Neural cell (in vitro differentiated cells): ENCODE measurements at regions not wholly inside any gene's neighbourhood (a gene's known extent, or its start where the extent isn't known, plus 50 kb on each side); places are given as distances from the start of the nearest gene placed in this dataset.

Experiments used
- H2AFZ ChIP-seq: fragments of 200-600, 300-800 bp; sonication (generic), shearing (Covaris generic); 2 replicates; pipeline ENCODE4 v1.6.0; 2014; ENCODE audit warnings: low read depth, mild to moderate bottlenecking, antibody characterized with exemption, low read length, moderate library complexity
- H3F3A ChIP-seq: fragments of 200-600 bp; shearing (Covaris generic); 2 replicates; pipeline ENCODE4 v1.6.1; 2016; ENCODE audit warnings: mild to moderate bottlenecking, moderate library complexity, mixed read lengths, antibody characterized with exemption, low read length; ENCODE audit not compliant: insufficient read depth, poor library complexity, severe bottlenecking
- H3K27ac ChIP-seq: fragments of 200-600, 300-800 bp; sonication (generic), shearing (Covaris generic); 2 replicates; pipeline ENCODE4 v1.5.1; 2014; ENCODE audit warnings: mild to moderate bottlenecking, low read length, moderate library complexity
- H3K27me3 ChIP-seq: fragments of 300-800, 200-600 bp; sonication (generic), shearing (Covaris generic); 2 replicates; pipeline ENCODE4 v1.6.0; 2014; ENCODE audit warnings: mild to moderate bottlenecking, low read depth, low read length, moderate library complexity; ENCODE audit not compliant: insufficient read depth
- H3K36me3 ChIP-seq: fragments of 300-800, 200-600 bp; sonication (generic), shearing (Covaris generic); 2 replicates; pipeline ENCODE4 v1.5.1; 2014; ENCODE audit warnings: mild to moderate bottlenecking, antibody characterized with exemption, low read length, moderate library complexity; ENCODE audit not compliant: insufficient read depth
- H3K4me2 ChIP-seq: fragments of 300-800, 200-600 bp; sonication (generic), shearing (Covaris generic); 2 replicates; pipeline ENCODE4 v1.6.0; 2014; ENCODE audit warnings: mild to moderate bottlenecking, low read length
- H3K4me3 ChIP-seq: fragments of 300-800, 200-600 bp; sonication (generic), shearing (Covaris generic); 2 replicates; pipeline ENCODE4 v1.5.1; 2014; ENCODE audit warnings: mild to moderate bottlenecking, low read length, moderate library complexity
- H3K79me2 ChIP-seq: fragments of 200-600 bp; shearing (Covaris generic); replicated peaks from 2 replicates; pipeline ENCODE4 v1.6.0; 2014; ENCODE audit warnings: mild to moderate bottlenecking, low read length, moderate library complexity; ENCODE audit not compliant: insufficient read depth
- H3K9ac ChIP-seq: fragments of 300-800, 200-600 bp; sonication (generic), shearing (Covaris generic); 2 replicates; pipeline ENCODE4 v1.6.1; 2016; ENCODE audit warnings: mild to moderate bottlenecking, low read length, mixed read lengths
- H3K9me2 ChIP-seq: fragments of 200-600 bp; shearing (Covaris generic); 2 replicates; pipeline ENCODE4 v1.6.1; 2016; ENCODE audit warnings: mild to moderate bottlenecking, low read length, mixed read lengths; ENCODE audit not compliant: insufficient read depth
- H3K9me3 ChIP-seq: fragments of 200-600, 300-800 bp; sonication (generic), shearing (Covaris generic); 2 replicates; pipeline ENCODE4 v1.6.1; 2016; ENCODE audit warnings: mild to moderate bottlenecking, mixed run types, low read length, moderate library complexity, mixed read lengths
- H4K20me1 ChIP-seq: fragments of 200-600 bp; shearing (Covaris generic); 2 replicates; pipeline ENCODE4 v1.6.1; 2016; ENCODE audit warnings: mild to moderate bottlenecking, mixed run types; ENCODE audit not compliant: insufficient read depth
- CTCF ChIP-seq: fragments of 450-650 bp; IDR thresholded peaks from 2 replicates; pipeline ENCODE4 v1.5.1; 2014; ENCODE audit warnings: antibody characterized with exemption, mild to moderate bottlenecking, moderate library complexity; ENCODE audit not compliant: poor library complexity, severe bottlenecking
- EP300 ChIP-seq: fragments of 450-650 bp; conservative IDR thresholded peaks from 2 replicates; pipeline ENCODE4 v1.6.1; 2014; ENCODE audit warnings: antibody characterized with exemption, mild to moderate bottlenecking, moderate library complexity; ENCODE audit not compliant: poor library complexity, severe bottlenecking
- EZH2 ChIP-seq: fragments of 200-600, 300-800 bp; shearing (Covaris generic), sonication (generic); IDR thresholded peaks from 2 replicates; pipeline ENCODE4 v1.6.1; 2014; ENCODE audit warnings: antibody characterized with exemption, low read length, borderline replicate concordance, mild to moderate bottlenecking; ENCODE audit not compliant: insufficient read depth, poor library complexity, severe bottlenecking
- MXI1 ChIP-seq: fragments of 450-650 bp; conservative IDR thresholded peaks from 2 replicates; pipeline ENCODE4 v1.6.1; 2014; ENCODE audit warnings: antibody characterized with exemption, mild to moderate bottlenecking; ENCODE audit not compliant: poor library complexity, severe bottlenecking
- POLR2AphosphoS5 ChIP-seq: IDR thresholded peaks from 2 replicates; pipeline ENCODE4 v1.6.1; 2012
- RAD21 ChIP-seq: fragments of 450-650 bp; conservative IDR thresholded peaks from 2 replicates; pipeline ENCODE4 v1.6.1; 2014; ENCODE audit warnings: antibody characterized with exemption, mild to moderate bottlenecking, moderate library complexity
- REST ChIP-seq: IDR thresholded peaks from 2 replicates; pipeline ENCODE4 v1.6.1; 2012; ENCODE audit warnings: borderline replicate concordance
- SMC3 ChIP-seq: fragments of 450-650 bp; conservative IDR thresholded peaks from 2 replicates; pipeline ENCODE4 v1.6.1; 2014; ENCODE audit warnings: antibody characterized with exemption, mild to moderate bottlenecking, moderate library complexity; ENCODE audit not compliant: poor library complexity
- TAF1 ChIP-seq: IDR thresholded peaks from 2 replicates; pipeline ENCODE4 v1.6.1; 2012; ENCODE audit warnings: low read depth

GRCh38 chr2:12436935-12437561 is 279.7 kb upstream of the TRIB2 start:
- no peaks in the 10 kb centered on the region for H4K20me1 ChIP-seq
- no peak overlapping the region for H3K9ac ChIP-seq
- no peaks in the 10 kb centered on the region for H3K9me3 ChIP-seq
- H3K4me3 ChIP-seq, result no peak overlapping the region
- TF ChIP-seq MXI1 (no peak), EP300 (no peak), REST (no peak), SMC3 (no peak), EZH2 (no peak), TAF1 (no peak), RAD21 (no peak), POLR2AphosphoS5 (no peak), CTCF (no peak)
- no peaks in the 10 kb centered on the region for H3K9me2 ChIP-seq
- H3K79me2 ChIP-seq, result no peaks in the 10 kb centered on the region
- no peaks in the 10 kb centered on the region for H3F3A ChIP-seq
- no peaks in the 10 kb centered on the region for H3K36me3 ChIP-seq
- H3K4me2 ChIP-seq, result no peak overlapping the region
- H3K27ac ChIP-seq, result no peak overlapping the region
- H3K27me3 ChIP-seq, result no peaks in the 10 kb centered on the region
- no peak overlapping the region for H2AFZ ChIP-seq

GRCh38 chr2:12440731-12441130 is 276.0 kb upstream of the TRIB2 start:
- Histone ChIP-seq H3K27me3 (no peaks in the 10 kb centered on the region), H3F3A (no peaks in the 10 kb centered on the region), H3K4me2 (no peak overlapping the region), H3K9me2 (no peaks in the 10 kb centered on the region), H3K9me3 (no peaks in the 10 kb centered on the region), H3K9ac (no peak overlapping the region), H4K20me1 (no peaks in the 10 kb centered on the region), H3K4me3 (no peak overlapping the region), H3K79me2 (no peaks in the 10 kb centered on the region), H3K36me3 (no peaks in the 10 kb centered on the region), H2AFZ (no peak overlapping the region), H3K27ac (no peak overlapping the region)
- TF ChIP-seq POLR2AphosphoS5, result no peak
- no peak for TF ChIP-seq MXI1
- no peak for TF ChIP-seq REST
- no peak for TF ChIP-seq RAD21
- TF ChIP-seq EZH2, result no peak
- no peak for TF ChIP-seq EP300
- TF ChIP-seq SMC3, result no peak
- TF ChIP-seq CTCF, result no peak
- no peak for TF ChIP-seq TAF1
